GM18861 (cell line): ENCODE measurements at regions not wholly inside any gene's neighbourhood (a gene's known extent, or its start where the extent isn't known, plus 50 kb on each side); places are given as distances from the start of the nearest gene placed in this dataset.
A peak's percentile ranks its signal among the peaks of the same experiment; 100 is the strongest.
"Not testable (repeated sequence)": the region's sequence is repeated elsewhere in the genome, so short reads cannot be mapped to it uniquely, and the experiment has no call there.

Source experiments
- ATAC-seq: cut with Tn5 transposase; IDR thresholded peaks from one replicate; pipeline ENCODE4 v1.9.1; 2021; ENCODE audit not compliant: unreplicated experiment

GRCh38 chr15:79538527-79538926, 106.4 kb downstream of the MINAR1 start:
- no peak for ATAC-seq

GRCh38 chr15:79539401-79539800, 107.3 kb downstream of the MINAR1 start:
- ATAC-seq: no peak

- ATAC-seq: no peak
These were observed 108.4 kb downstream of the MINAR1 start for GRCh38 chr15:79540551-79540950.

GRCh38 chr15:79541196-79541595, 109.1 kb downstream of the MINAR1 start:
- ATAC-seq: no peak

GRCh38 chr15:79543097-79543496, 111.0 kb downstream of the MINAR1 start:
- no peak for ATAC-seq

GRCh38 chr15:79549196-79549595, 117.1 kb downstream of the MINAR1 start:
- ATAC-seq: no peak

- ATAC-seq: no peak
These were observed 128.2 kb downstream of the MINAR1 start for GRCh38 chr15:79560384-79560783.

- no peak for ATAC-seq
These were observed 129.8 kb downstream of the MINAR1 start for GRCh38 chr15:79561982-79562381.

GRCh38 chr15:79562403-79562815, 130.3 kb downstream of the MINAR1 start:
- ATAC-seq: no peak

- ATAC-seq: no peak
These were observed 130.8 kb downstream of the MINAR1 start for GRCh38 chr15:79562899-79563298.

GRCh38 chr15:79570004-79570403, 137.9 kb downstream of the MINAR1 start:
- no peak for ATAC-seq

GRCh38 chr15:79572691-79573404, 140.7 kb downstream of the MINAR1 start:
- ATAC-seq: no peak

GRCh38 chr15:79574431-79575273, 142.5 kb downstream of the MINAR1 start:
- not testable (repeated sequence) for ATAC-seq

GRCh38 chr15:79582650-79583049, 150.5 kb downstream of the MINAR1 start:
- no peak for ATAC-seq

GRCh38 chr15:79592126-79592525, 160.0 kb downstream of the MINAR1 start:
- ATAC-seq: no peak

GRCh38 chr15:79593119-79593869, 161.2 kb downstream of the MINAR1 start:
- no peak for ATAC-seq

- no peak for ATAC-seq
These were observed 163.2 kb downstream of the MINAR1 start for GRCh38 chr15:79595306-79595705.

- ATAC-seq: peak; percentile 92
These were observed 164.0 kb downstream of the MINAR1 start for GRCh38 chr15:79595995-79596622.

- ATAC-seq: no peak
These were observed 166.5 kb downstream of the MINAR1 start for GRCh38 chr15:79598639-79599038.

- no peak for ATAC-seq
These were observed 169.4 kb downstream of the MINAR1 start for GRCh38 chr15:79601405-79602086.
